Psoas muscle (tissue), 7 donors: ENCODE measurements at regions not wholly inside any gene's neighbourhood (a gene's known extent, or its start where the extent isn't known, plus 50 kb on each side); places are given as distances from the start of the nearest gene placed in this dataset.

Experiments
- ATAC-seq, 4 donors: fragments of 200-7000 bp; cut with Tn5 transposase; one replicate each; pipeline ENCODE4 v1.9.1; 2020; ENCODE audit warnings: moderate library complexity in 3 of 4, mild to moderate bottlenecking in 2 of 4
- DNase-seq, 2 donors: peaks; one replicate each; pipeline ENCODE4 v3.0.0-alpha.2; 2020
- H3K27ac ChIP-seq: fragments of 200-600 bp; one replicate; pipeline ENCODE4 v1.8.0; 2022
- H3K27me3 ChIP-seq, 3 donors: fragments of 200-600 bp in 1 of 3; one replicate each; pipeline versions ENCODE4 v1.6.1 to v1.8.0; 2013 to 2022; ENCODE audit warnings: low read length in 2 of 3, mild to moderate bottlenecking in 2 of 3, moderate library complexity in 1 of 3; ENCODE audit not compliant: insufficient read depth in 3 of 3
- H3K36me3 ChIP-seq, 2 donors: fragments of 200-600 bp in 1 of 2; one replicate each; pipeline versions ENCODE4 v1.6.1 to v1.8.0; 2013 to 2022; ENCODE audit warnings: low read depth in 1 of 2, mild to moderate bottlenecking in 1 of 2, moderate library complexity in 1 of 2; ENCODE audit not compliant: insufficient read depth in 1 of 2
- H3K4me1 ChIP-seq: fragments of 200-600 bp; one replicate; pipeline ENCODE4 v1.8.0; 2022
- H3K4me3 ChIP-seq: fragments of 200-600 bp; one replicate; pipeline ENCODE4 v1.8.0; 2022; ENCODE audit warnings: mild to moderate bottlenecking
- H3K9me3 ChIP-seq: fragments of 200-600 bp; one replicate; pipeline ENCODE4 v1.8.0; 2022
- WGBS, 3 donors: extraction: QIAGEN DNeasy Blood & Tissue Kit; methylation state at CpG; one replicate each; pipeline versions ENCODE4 v1.1.6 to v1.1.7; 2013; 5-methylcytosine and 5-hydroxymethylcytosine counted together
- intact Hi-C, 2 donors: fragments of 100-400 bp; cut with DNase I; formaldehyde crosslinking; loops; one replicate each; pipeline versions ENCODE4 v1.11.0 to v1.14.2; 2022
- TF ChIP-seq, protein P1 (sequence below): fragments of 200-600 bp; IDR thresholded peaks from one replicate; pipeline ENCODE4 v1.8.0; 2022; ENCODE audit warnings: antibody characterized with exemption
- donor health status: healthy with polysubstance abuse.
- donor health status: DM: no; HTN: no; CAD: no; lungs with moderate emphysema.
- donor health status: Bipolar disorder and iron deficiency.
- donor health status: healthy.
- donor health status: DM: yes; HTN: yes; CAD: no.
- donor health status: DM: no; HTN: no; CAD: no.
- donor health status: DM: yes; HTN: yes; CAD: no.

DNA sequence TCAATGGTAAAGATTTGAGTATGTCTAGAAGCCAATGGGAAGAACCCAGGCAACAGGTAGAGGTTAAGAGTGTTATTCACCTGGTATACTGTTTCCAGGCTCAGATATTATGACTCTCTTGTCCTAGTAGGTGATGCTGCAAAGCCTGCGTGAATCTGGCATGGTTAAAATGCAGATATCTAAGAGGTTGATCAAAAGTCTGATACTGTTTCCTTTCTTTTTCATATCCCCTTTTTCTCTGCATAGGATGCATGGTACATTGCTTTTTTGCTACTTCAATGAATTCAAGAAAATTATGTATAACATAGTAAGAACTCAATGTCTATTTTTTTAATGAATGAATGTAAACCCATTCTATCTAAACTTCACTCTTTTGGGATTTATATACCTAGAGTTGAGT is 284.3 kb upstream of the KHDRBS2 start:
- no peaks in the 10 kb centered on the region for H3K27me3 ChIP-seq
- no peak overlapping the region for H3K4me3 ChIP-seq
- no peak overlapping the region for H3K27ac ChIP-seq
- intact Hi-C loops = no loop called here
- 79 to 81% (median 79%) methylated on average over 1 of the region's 1 CpG for WGBS, 3 donors
- DNase-seq = no peak
- H3K4me1 ChIP-seq = no peaks in the 10 kb centered on the region
- no peak for ATAC-seq
- TF ChIP-seq, protein P1, sequence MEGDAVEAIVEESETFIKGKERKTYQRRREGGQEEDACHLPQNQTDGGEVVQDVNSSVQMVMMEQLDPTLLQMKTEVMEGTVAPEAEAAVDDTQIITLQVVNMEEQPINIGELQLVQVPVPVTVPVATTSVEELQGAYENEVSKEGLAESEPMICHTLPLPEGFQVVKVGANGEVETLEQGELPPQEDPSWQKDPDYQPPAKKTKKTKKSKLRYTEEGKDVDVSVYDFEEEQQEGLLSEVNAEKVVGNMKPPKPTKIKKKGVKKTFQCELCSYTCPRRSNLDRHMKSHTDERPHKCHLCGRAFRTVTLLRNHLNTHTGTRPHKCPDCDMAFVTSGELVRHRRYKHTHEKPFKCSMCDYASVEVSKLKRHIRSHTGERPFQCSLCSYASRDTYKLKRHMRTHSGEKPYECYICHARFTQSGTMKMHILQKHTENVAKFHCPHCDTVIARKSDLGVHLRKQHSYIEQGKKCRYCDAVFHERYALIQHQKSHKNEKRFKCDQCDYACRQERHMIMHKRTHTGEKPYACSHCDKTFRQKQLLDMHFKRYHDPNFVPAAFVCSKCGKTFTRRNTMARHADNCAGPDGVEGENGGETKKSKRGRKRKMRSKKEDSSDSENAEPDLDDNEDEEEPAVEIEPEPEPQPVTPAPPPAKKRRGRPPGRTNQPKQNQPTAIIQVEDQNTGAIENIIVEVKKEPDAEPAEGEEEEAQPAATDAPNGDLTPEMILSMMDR = no peak
- H3K36me3 ChIP-seq = no peaks in the 10 kb centered on the region
- no peaks in the 10 kb centered on the region for H3K9me3 ChIP-seq

DNA sequence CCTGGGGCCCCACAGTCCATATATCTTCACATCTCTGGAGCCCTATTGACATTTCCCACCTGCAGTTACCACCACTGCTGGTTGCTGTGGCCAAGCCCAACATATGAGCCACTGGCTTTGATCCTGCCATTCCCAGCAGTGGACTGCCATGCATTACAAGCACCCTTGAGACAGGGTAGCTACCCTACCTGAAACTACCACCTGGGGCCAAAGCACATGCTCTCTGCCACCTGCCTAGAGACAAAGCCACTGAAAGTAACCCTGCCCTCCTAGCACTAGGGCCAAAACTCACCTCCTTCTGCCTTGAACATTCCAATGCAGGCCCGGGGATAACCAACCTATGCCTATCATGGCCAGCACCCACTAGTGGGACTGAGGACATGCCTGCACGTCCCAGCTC is 255.5 kb upstream of the KHDRBS2 start:
- ATAC-seq = no peak
- TF ChIP-seq, protein P1 = no peak

DNA sequence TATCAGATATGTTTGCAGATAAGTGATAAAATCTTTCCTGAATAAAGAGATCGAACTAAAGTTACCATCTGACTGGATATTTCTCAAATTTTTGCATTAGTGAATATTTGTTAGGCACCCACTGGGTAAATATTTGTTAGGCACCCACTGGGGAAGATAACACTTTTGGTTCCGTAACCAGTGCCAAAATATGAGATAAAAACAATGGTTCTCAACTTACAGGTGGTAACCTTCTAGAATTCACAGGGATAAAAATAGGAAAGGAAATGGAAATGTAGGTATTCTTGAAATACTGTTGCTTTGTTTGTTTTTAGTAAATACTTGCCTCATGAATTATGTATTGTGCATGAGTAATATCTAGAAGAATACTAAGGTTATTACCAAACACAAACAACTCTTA is 245.0 kb upstream of the KHDRBS2 start:
- TF ChIP-seq, protein P1 = no peak

More for the DNA sequence above, 255.5 kb upstream of the KHDRBS2 start:
- intact Hi-C loops = no loop called here
- Histone ChIP-seq H3K9me3 (no peaks in the 10 kb centered on the region), H3K27me3 (no peaks in the 10 kb centered on the region), H3K4me3 (no peak overlapping the region), H3K27ac (no peak overlapping the region), H3K36me3 (no peaks in the 10 kb centered on the region), H3K4me1 (no peaks in the 10 kb centered on the region)
- WGBS, 3 donors = 59 to 73% (median 64%) methylated on average over 2 of the region's 2 CpGs
- DNase-seq = no peak

DNA sequence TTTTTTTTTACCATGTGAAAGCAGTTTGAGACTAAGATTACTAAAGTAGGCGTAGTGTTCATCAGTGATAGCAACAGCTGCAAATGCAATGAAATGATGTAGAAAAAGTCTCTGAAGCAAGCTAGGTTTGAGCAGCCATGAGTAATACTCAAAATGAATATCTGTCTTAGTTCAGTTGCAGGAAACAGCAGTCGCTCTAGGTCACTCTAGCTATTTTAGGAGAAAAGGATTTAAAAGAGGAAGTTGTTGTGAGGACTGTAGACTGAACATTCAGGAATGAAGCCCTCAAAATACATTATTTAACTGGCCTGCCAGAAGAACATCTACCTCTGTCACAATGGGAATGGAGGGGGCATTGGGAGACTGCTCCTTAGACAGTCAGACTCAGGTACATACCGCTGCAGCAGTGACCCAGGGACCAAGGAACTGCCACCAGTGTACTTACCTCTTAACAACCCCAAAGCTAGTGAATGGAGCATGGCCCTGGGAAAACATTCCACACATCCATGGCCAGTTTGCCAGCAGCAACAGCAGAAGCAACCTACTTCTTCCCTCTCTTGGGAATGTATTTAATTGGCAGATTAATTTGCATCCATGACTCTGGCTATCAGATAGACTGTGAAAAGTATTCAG is 243.0 kb upstream of the KHDRBS2 start:
- no peak overlapping the region for H3K27ac ChIP-seq
- DNase-seq (no peak), ATAC-seq (no peak)
- H3K9me3 ChIP-seq = peaks cover 2% of the 10 kb centered on the region
- no peaks in the 10 kb centered on the region for H3K36me3 ChIP-seq
- H3K4me3 ChIP-seq = no peak overlapping the region
- WGBS, 3 donors = 54 to 71% (median 71%) methylated on average over 3 of the region's 3 CpGs
- H3K4me1 ChIP-seq = no peaks in the 10 kb centered on the region
- TF ChIP-seq, protein P1 = no peak
- H3K27me3 ChIP-seq = no peaks in the 10 kb centered on the region
- intact Hi-C loops = no loop called here

More for the DNA sequence above, 245.0 kb upstream of the KHDRBS2 start:
- intact Hi-C loops = no loop called here
- no peak for ATAC-seq
- H3K27me3 ChIP-seq = no peaks in the 10 kb centered on the region
- 47 to 84% (median 60%) methylated on average over 2 of the region's 2 CpGs for WGBS, 3 donors
- H3K4me1 ChIP-seq = no peaks in the 10 kb centered on the region
- no peak overlapping the region for H3K4me3 ChIP-seq
- no peak overlapping the region for H3K27ac ChIP-seq
- no peaks in the 10 kb centered on the region for H3K36me3 ChIP-seq
- peaks cover 2% of the 10 kb centered on the region for H3K9me3 ChIP-seq
- DNase-seq = no peak

GRCh38 chr6:62523630-62524029 is 237.6 kb upstream of the KHDRBS2 start:
- DNase-seq = no peak
- WGBS, 3 donors = 74 to 82% (median 77%) methylated on average over 2 of the region's 2 CpGs

More at GRCh38 chr6:62523630-62524029, 237.6 kb upstream of the KHDRBS2 start:
- H3K4me3 ChIP-seq = no peak overlapping the region
- no peaks in the 10 kb centered on the region for H3K27me3 ChIP-seq
- ATAC-seq = no peak
- no peaks in the 10 kb centered on the region for H3K4me1 ChIP-seq
- intact Hi-C loops = no loop called here
- H3K36me3 ChIP-seq = no peaks in the 10 kb centered on the region
- TF ChIP-seq, protein P1 = no peak
- no peak overlapping the region for H3K27ac ChIP-seq
- no peaks in the 10 kb centered on the region for H3K9me3 ChIP-seq
